Activated naive CD8-positive, alpha-beta T cell treated with anti-CD3 and anti-CD28 coated beads for 36 hours (primary cell): ENCODE measurements at regions not wholly inside any gene's neighbourhood (a gene's known extent, or its start where the extent isn't known, plus 50 kb on each side); places are given as distances from the start of the nearest gene placed in this dataset.

Source experiments
- DNase-seq: peaks from one replicate; pipeline ENCODE4 v3.0.0; 2021
- H3K27ac Mint-ChIP-seq: one replicate; pipeline ENCODE4 v1.8.0; 2022; ENCODE audit warnings: mild to moderate bottlenecking, moderate library complexity, mixed read lengths
- H3K27me3 Mint-ChIP-seq: one replicate; pipeline ENCODE4 v1.8.0; 2022; ENCODE audit warnings: mild to moderate bottlenecking, mixed read lengths
- H3K36me3 Mint-ChIP-seq: one replicate; pipeline ENCODE4 v1.8.0; 2021; ENCODE audit warnings: mild to moderate bottlenecking, mixed read lengths
- H3K4me1 Mint-ChIP-seq: one replicate; pipeline ENCODE4 v1.8.0; 2021; ENCODE audit warnings: mixed read lengths
- H3K4me3 Mint-ChIP-seq: one replicate; pipeline ENCODE4 v1.8.0; 2022; ENCODE audit warnings: mild to moderate bottlenecking, moderate library complexity, mixed read lengths
- H3K9me3 Mint-ChIP-seq: one replicate; pipeline ENCODE4 v1.8.0; 2022; ENCODE audit warnings: mixed read lengths

GRCh38 chr1:218064426-218064825, 220.7 kb upstream of the RRP15 start:
- H3K27me3 Mint-ChIP-seq, result peaks cover 2% of the 10 kb centered on the region
- no peak overlapping the region for H3K4me3 Mint-ChIP-seq
- no peak for DNase-seq
- no peaks in the 10 kb centered on the region for H3K4me1 Mint-ChIP-seq
- no peak overlapping the region for H3K27ac Mint-ChIP-seq
- H3K36me3 Mint-ChIP-seq, result no peaks in the 10 kb centered on the region
- peaks cover 1% of the 10 kb centered on the region for H3K9me3 Mint-ChIP-seq

GRCh38 chr1:218066332-218066731, 218.8 kb upstream of the RRP15 start:
- no peak for DNase-seq
- peaks cover 1% of the 10 kb centered on the region for H3K9me3 Mint-ChIP-seq
- no peaks in the 10 kb centered on the region for H3K4me1 Mint-ChIP-seq
- no peaks in the 10 kb centered on the region for H3K27me3 Mint-ChIP-seq
- H3K27ac Mint-ChIP-seq, result no peak overlapping the region
- H3K4me3 Mint-ChIP-seq, result no peak overlapping the region
- H3K36me3 Mint-ChIP-seq, result no peaks in the 10 kb centered on the region

- H3K4me3 Mint-ChIP-seq, result no peak overlapping the region
- no peak overlapping the region for H3K27ac Mint-ChIP-seq
- no peaks in the 10 kb centered on the region for H3K36me3 Mint-ChIP-seq
- no peaks in the 10 kb centered on the region for H3K4me1 Mint-ChIP-seq
- no peak for DNase-seq
- H3K27me3 Mint-ChIP-seq, result no peaks in the 10 kb centered on the region
- H3K9me3 Mint-ChIP-seq, result peaks cover 1% of the 10 kb centered on the region
These were observed 216.9 kb upstream of the RRP15 start for GRCh38 chr1:218068241-218068640.

GRCh38 chr1:218069180-218069579, 215.9 kb upstream of the RRP15 start:
- no peaks in the 10 kb centered on the region for H3K4me1 Mint-ChIP-seq
- no peak overlapping the region for H3K27ac Mint-ChIP-seq
- no peaks in the 10 kb centered on the region for H3K9me3 Mint-ChIP-seq
- H3K36me3 Mint-ChIP-seq, result no peaks in the 10 kb centered on the region
- H3K27me3 Mint-ChIP-seq, result no peaks in the 10 kb centered on the region
- H3K4me3 Mint-ChIP-seq, result no peak overlapping the region
- DNase-seq, result no peak

GRCh38 chr1:218073062-218073461, 212.0 kb upstream of the RRP15 start:
- no peak overlapping the region for H3K4me3 Mint-ChIP-seq
- DNase-seq, result no peak
- H3K9me3 Mint-ChIP-seq, result no peaks in the 10 kb centered on the region
- H3K27me3 Mint-ChIP-seq, result no peaks in the 10 kb centered on the region
- no peaks in the 10 kb centered on the region for H3K4me1 Mint-ChIP-seq
- no peak overlapping the region for H3K27ac Mint-ChIP-seq
- H3K36me3 Mint-ChIP-seq, result no peaks in the 10 kb centered on the region

- H3K4me3 Mint-ChIP-seq, result no peak overlapping the region
- no peak for DNase-seq
- no peaks in the 10 kb centered on the region for H3K36me3 Mint-ChIP-seq
- H3K27ac Mint-ChIP-seq, result no peak overlapping the region
- no peaks in the 10 kb centered on the region for H3K4me1 Mint-ChIP-seq
- peaks cover 6% of the 10 kb centered on the region for H3K9me3 Mint-ChIP-seq
- H3K27me3 Mint-ChIP-seq, result no peaks in the 10 kb centered on the region
These were observed 206.2 kb upstream of the RRP15 start for GRCh38 chr1:218078916-218079315.

GRCh38 chr1:218079347-218079746, 205.7 kb upstream of the RRP15 start:
- Mint-ChIP-seq H3K27me3 (no peaks in the 10 kb centered on the region), H3K4me3 (no peak overlapping the region), H3K36me3 (no peaks in the 10 kb centered on the region), H3K9me3 (peaks cover 6% of the 10 kb centered on the region), H3K27ac (no peak overlapping the region), H3K4me1 (no peaks in the 10 kb centered on the region)
- no peak for DNase-seq

- Mint-ChIP-seq H3K36me3 (no peaks in the 10 kb centered on the region), H3K9me3 (peaks cover 6% of the 10 kb centered on the region), H3K4me3 (no peak overlapping the region), H3K27ac (no peak overlapping the region), H3K27me3 (no peaks in the 10 kb centered on the region), H3K4me1 (no peaks in the 10 kb centered on the region)
- no peak for DNase-seq
These were observed 205.3 kb upstream of the RRP15 start for GRCh38 chr1:218079820-218080219.

- no peaks in the 10 kb centered on the region for H3K27me3 Mint-ChIP-seq
- DNase-seq, result no peak
- no peaks in the 10 kb centered on the region for H3K4me1 Mint-ChIP-seq
- H3K27ac Mint-ChIP-seq, result no peak overlapping the region
- no peaks in the 10 kb centered on the region for H3K36me3 Mint-ChIP-seq
- H3K9me3 Mint-ChIP-seq, result peaks cover 6% of the 10 kb centered on the region
- no peak overlapping the region for H3K4me3 Mint-ChIP-seq
These were observed 204.2 kb upstream of the RRP15 start for GRCh38 chr1:218080863-218081262.

GRCh38 chr1:218081358-218081757, 203.7 kb upstream of the RRP15 start:
- peaks cover 6% of the 10 kb centered on the region for H3K9me3 Mint-ChIP-seq
- H3K27me3 Mint-ChIP-seq, result no peaks in the 10 kb centered on the region
- H3K27ac Mint-ChIP-seq, result no peak overlapping the region
- no peak overlapping the region for H3K4me3 Mint-ChIP-seq
- DNase-seq, result no peak
- H3K4me1 Mint-ChIP-seq, result no peaks in the 10 kb centered on the region
- no peaks in the 10 kb centered on the region for H3K36me3 Mint-ChIP-seq

GRCh38 chr1:218090459-218090858, 194.6 kb upstream of the RRP15 start:
- no peaks in the 10 kb centered on the region for H3K9me3 Mint-ChIP-seq
- H3K4me3 Mint-ChIP-seq, result no peak overlapping the region
- no peaks in the 10 kb centered on the region for H3K27me3 Mint-ChIP-seq
- H3K4me1 Mint-ChIP-seq, result no peaks in the 10 kb centered on the region
- H3K36me3 Mint-ChIP-seq, result no peaks in the 10 kb centered on the region
- H3K27ac Mint-ChIP-seq, result no peak overlapping the region
- no peak for DNase-seq

- Mint-ChIP-seq H3K4me1 (no peaks in the 10 kb centered on the region), H3K4me3 (no peak overlapping the region), H3K27ac (no peak overlapping the region), H3K9me3 (peaks cover 10% of the 10 kb centered on the region), H3K36me3 (no peaks in the 10 kb centered on the region), H3K27me3 (no peaks in the 10 kb centered on the region)
- DNase-seq, result no peak
These were observed 183.7 kb upstream of the RRP15 start for GRCh38 chr1:218101409-218101808.

- Mint-ChIP-seq H3K27me3 (no peaks in the 10 kb centered on the region), H3K4me3 (no peak overlapping the region), H3K9me3 (peaks cover 1% of the 10 kb centered on the region), H3K27ac (no peak overlapping the region), H3K36me3 (no peaks in the 10 kb centered on the region), H3K4me1 (no peaks in the 10 kb centered on the region)
- DNase-seq, result no peak
These were observed 177.1 kb upstream of the RRP15 start for GRCh38 chr1:218108034-218108433.

- Mint-ChIP-seq H3K9me3 (peaks cover 1% of the 10 kb centered on the region), H3K27me3 (no peaks in the 10 kb centered on the region), H3K27ac (no peak overlapping the region), H3K4me1 (no peaks in the 10 kb centered on the region), H3K36me3 (no peaks in the 10 kb centered on the region), H3K4me3 (no peak overlapping the region)
- DNase-seq, result no peak
These were observed 172.2 kb upstream of the RRP15 start for GRCh38 chr1:218112862-218113261.

GRCh38 chr1:218123968-218124367, 161.1 kb upstream of the RRP15 start:
- Mint-ChIP-seq H3K4me3 (no peak overlapping the region), H3K27ac (no peak overlapping the region), H3K9me3 (no peaks in the 10 kb centered on the region), H3K36me3 (no peaks in the 10 kb centered on the region), H3K27me3 (no peaks in the 10 kb centered on the region), H3K4me1 (no peaks in the 10 kb centered on the region)
- no peak for DNase-seq

- H3K9me3 Mint-ChIP-seq, result peaks cover 3% of the 10 kb centered on the region
- no peaks in the 10 kb centered on the region for H3K4me1 Mint-ChIP-seq
- H3K27me3 Mint-ChIP-seq, result peaks cover 3% of the 10 kb centered on the region
- H3K27ac Mint-ChIP-seq, result no peak overlapping the region
- no peaks in the 10 kb centered on the region for H3K36me3 Mint-ChIP-seq
- DNase-seq, result no peak
- H3K4me3 Mint-ChIP-seq, result no peak overlapping the region
These were observed 149.7 kb upstream of the RRP15 start for GRCh38 chr1:218135371-218135770.

- no peak overlapping the region for H3K4me3 Mint-ChIP-seq
- H3K9me3 Mint-ChIP-seq, result peaks cover 2% of the 10 kb centered on the region
- no peak overlapping the region for H3K27ac Mint-ChIP-seq
- H3K27me3 Mint-ChIP-seq, result peaks cover 3% of the 10 kb centered on the region
- DNase-seq, result no peak
- H3K36me3 Mint-ChIP-seq, result no peaks in the 10 kb centered on the region
- H3K4me1 Mint-ChIP-seq, result no peaks in the 10 kb centered on the region
These were observed 145.3 kb upstream of the RRP15 start for GRCh38 chr1:218139761-218140160.
